IMR-90 (cell line): ENCODE measurements at regions not wholly inside any gene's neighbourhood (a gene's known extent, or its start where the extent isn't known, plus 50 kb on each side); places are given as distances from the start of the nearest gene placed in this dataset.

Experiments
- ATAC-seq: fragments of 200-7000 bp; cut with Tn5 transposase; 2 replicates; pipeline ENCODE4 v1.9.1; 2020; ENCODE audit warnings: low read depth, mild to moderate bottlenecking, moderate library complexity
- BruUV-seq: library from RNA; stranded (reverse); fragments of 400-500 nt; replicated peaks from 2 replicates; lab custom pipeline; 2021; lab: Mats Ljungman, UMichigan
- CTCF ChIA-PET: fragments of 300-600 bp; formaldehyde crosslinking; extraction: SDS; loops from one replicate; lab custom pipeline; 2021; ENCODE audit warnings: antibody characterized with exemption; lab: Yijun Ruan, JAX
- POLR2A ChIA-PET: fragments of 300-600 bp; sonication (Branson Sonifier 250); formaldehyde crosslinking; loops from one replicate; lab custom pipeline; 2022; ENCODE audit warnings: antibody characterized with exemption; ENCODE audit not compliant: unreplicated experiment; lab: Charles Lee
- DNase-seq: peaks from one replicate; pipeline ENCODE4 v3.0.0; 2013
- H2AFZ ChIP-seq: replicated peaks from 2 replicates; pipeline ENCODE3; 2013; ENCODE audit warnings: low read length, mild to moderate bottlenecking; ENCODE audit not compliant: poor library complexity
- H2AK5ac ChIP-seq: 2 replicates; pipeline ENCODE4 v1.6.1; 2013; ENCODE audit warnings: low read depth, low read length, inconsistent platforms
- H2AK9ac ChIP-seq: replicated peaks from 2 replicates; pipeline ENCODE3; 2013; ENCODE audit warnings: mild to moderate bottlenecking, low read depth, low read length, moderate library complexity; ENCODE audit not compliant: poor library complexity
- H2BK120ac ChIP-seq: 2 replicates; pipeline ENCODE4 v1.6.1; 2013; ENCODE audit warnings: low read depth, low read length, inconsistent platforms
- H2BK15ac ChIP-seq: 3 replicates; pipeline ENCODE4 v1.6.1; 2013; ENCODE audit warnings: low read depth, low read length, inconsistent platforms
- H2BK20ac ChIP-seq: 2 replicates; pipeline ENCODE4 v1.6.1; 2013; ENCODE audit warnings: low read depth, mild to moderate bottlenecking, inconsistent platforms, low read length, moderate library complexity
- H2BK5ac ChIP-seq: 2 replicates; pipeline ENCODE4 v1.6.1; 2013; ENCODE audit warnings: mild to moderate bottlenecking, low read depth, low read length, inconsistent platforms; ENCODE audit not compliant: poor library complexity, severe bottlenecking
- H3K14ac ChIP-seq: replicated peaks from 2 replicates; pipeline ENCODE4 v1.6.1; 2013; ENCODE audit warnings: low read depth, low read length, inconsistent platforms
- H3K18ac ChIP-seq: 2 replicates; pipeline ENCODE4 v1.6.1; 2013; ENCODE audit warnings: low read depth, low read length, control low read depth
- H3K23ac ChIP-seq: 2 replicates; pipeline ENCODE4 v1.6.1; 2013; ENCODE audit warnings: low read depth, low read length, inconsistent platforms
- H3K27ac ChIP-seq: 2 replicates; pipeline ENCODE4 v1.5.1; 2013; ENCODE audit warnings: mild to moderate bottlenecking, control low read depth, low read length; ENCODE audit not compliant: insufficient read depth
- H3K27me3 ChIP-seq: 2 replicates; pipeline ENCODE4 v1.6.1; 2013; ENCODE audit warnings: low read length; ENCODE audit not compliant: control insufficient read depth, insufficient read depth
- H3K36me3 ChIP-seq: 2 replicates; pipeline ENCODE4 v1.6.1; 2013; ENCODE audit warnings: low read length, mixed read lengths; ENCODE audit not compliant: control insufficient read depth, insufficient read depth
- H3K4ac ChIP-seq: 2 replicates; pipeline ENCODE4 v1.6.1; 2013; ENCODE audit warnings: low read depth, low read length, inconsistent platforms
- H3K4me1 ChIP-seq: 2 replicates; pipeline ENCODE4 v1.6.1; 2013; ENCODE audit warnings: low read length, mixed read lengths; ENCODE audit not compliant: control insufficient read depth, insufficient read depth
- H3K4me2 ChIP-seq: 2 replicates; pipeline ENCODE4 v1.6.1; 2013; ENCODE audit warnings: low read depth, mild to moderate bottlenecking, control low read depth, low read length, moderate library complexity
- H3K4me3 ChIP-seq: 2 replicates; pipeline ENCODE4 v1.5.1; 2013; ENCODE audit warnings: low read depth, mild to moderate bottlenecking, control low read depth, low read length, moderate library complexity; ENCODE audit not compliant: insufficient read depth
- H3K56ac ChIP-seq: 2 replicates; pipeline ENCODE4 v1.6.1; 2013; ENCODE audit warnings: low read length, inconsistent platforms; ENCODE audit not compliant: insufficient read depth; ENCODE audit errors: extremely low read depth
- H3K79me1 ChIP-seq, 2 experiments: 2 replicates each; pipeline ENCODE4 v1.6.1; 2013; ENCODE audit warnings: low read length in 2 of 2, inconsistent platforms in 1 of 2, low read depth in 1 of 2
- H3K9ac ChIP-seq: 2 replicates; pipeline ENCODE4 v1.6.1; 2013; ENCODE audit warnings: low read depth, low read length, control low read depth
- H3K9me1 ChIP-seq: 2 replicates; pipeline ENCODE4 v1.6.1; 2013; ENCODE audit warnings: low read length, inconsistent platforms; ENCODE audit not compliant: insufficient read depth
- H3K9me3 ChIP-seq: 2 replicates; pipeline ENCODE4 v1.6.1; 2013; ENCODE audit warnings: low read length; ENCODE audit not compliant: control insufficient read depth, insufficient read depth
- H4K20me1 ChIP-seq: 2 replicates; pipeline ENCODE4 v1.6.1; 2013; ENCODE audit warnings: low read length, inconsistent platforms; ENCODE audit not compliant: insufficient read depth
- H4K5ac ChIP-seq: 2 replicates; pipeline ENCODE4 v1.6.1; 2013; ENCODE audit warnings: mild to moderate bottlenecking, low read depth, low read length, control low read depth
- H4K8ac ChIP-seq, 2 experiments: 2 replicates each; pipeline ENCODE4 v1.6.1; 2013; ENCODE audit warnings: low read depth in 2 of 2, low read length in 2 of 2, control low read depth in 1 of 2, inconsistent platforms in 1 of 2
- H4K91ac ChIP-seq: 2 replicates; pipeline ENCODE4 v1.6.1; 2013; ENCODE audit warnings: low read depth, low read length, inconsistent platforms; ENCODE audit not compliant: insufficient read depth
- CHD1 ChIP-seq: IDR thresholded peaks from 2 replicates; pipeline ENCODE4 v1.6.1; 2012; ENCODE audit warnings: low read depth, low read length, improper control_type of control experiment
- ELK1 ChIP-seq: fragments of 150-350 bp; IDR thresholded peaks from 2 replicates; pipeline ENCODE4 v1.6.1; 2016; ENCODE audit warnings: low read depth, mild to moderate bottlenecking, low read length, moderate library complexity, borderline replicate concordance
- POLR2A ChIP-seq: IDR thresholded peaks from 2 replicates; pipeline ENCODE4 v1.6.1; 2012; ENCODE audit warnings: mild to moderate bottlenecking, low read depth, low read length
- RFX5 ChIP-seq: IDR thresholded peaks from 2 replicates; pipeline ENCODE4 v1.8.0; 2012; ENCODE audit warnings: low read depth, mild to moderate bottlenecking, low read length, moderate library complexity
- WGBS, 2 experiments: methylation state at CpG; one replicate each; pipeline versions ENCODE4 v1.1.5 to v1.1.7; 2013; ENCODE audit warnings: missing lambda C conversion rate in 2 of 2; ENCODE audit not compliant: insufficient read length in 1 of 2; ENCODE audit errors: extremely low coverage in 2 of 2; 5-methylcytosine and 5-hydroxymethylcytosine counted together
- dilution Hi-C: fragments of 300-500 bp; cut with HindIII; formaldehyde crosslinking; loops from one replicate; pipeline ENCODE4 v1.14.3; 2018; ENCODE audit warnings: low sequenced_read_pairs; ENCODE audit not compliant: unreplicated experiment
- in situ Hi-C: fragments of 300-500 bp; cut with MboI; formaldehyde crosslinking; loops from 3 replicates; pipeline ENCODE4 v1.14.3; 2019; ENCODE audit warnings: low sequenced_read_pairs, inconsistent platforms, mixed read lengths
- intact Hi-C: fragments of 100-400 bp; cut with micrococcal nuclease; formaldehyde crosslinking; loops from 2 replicates; pipeline ENCODE4 v1.10.0; 2022
- TF ChIP-seq, protein P1 (sequence below): conservative IDR thresholded peaks from 2 replicates; pipeline ENCODE4 v1.5.1; 2012; ENCODE audit warnings: mild to moderate bottlenecking, low read depth, low read length, improper control_type of control experiment

GRCh38 chr18:42274488-42275137 lies 319.6 kb downstream of the PIK3C3 start:
- Histone ChIP-seq H2BK20ac (no peak overlapping the region), H2AK9ac (no peak overlapping the region), H3K4me3 (no peak overlapping the region), H3K4me2 (no peak overlapping the region), H2AK5ac (no peak overlapping the region), H4K5ac (no peak overlapping the region), H3K14ac (no peak overlapping the region), H4K8ac (no peak overlapping the region), H3K27me3 (no peaks in the 10 kb centered on the region), H2AFZ (no peak overlapping the region), H3K9me1 (no peaks in the 10 kb centered on the region), H3K18ac (no peak overlapping the region), H3K56ac (no peak overlapping the region), H2BK120ac (no peak overlapping the region), H2BK5ac (no peak overlapping the region), H3K27ac (no peak overlapping the region), H3K4ac (no peak overlapping the region), H3K4me1 (no peaks in the 10 kb centered on the region), H3K9ac (no peak overlapping the region), H3K9me3 (no peaks in the 10 kb centered on the region), H2BK15ac (no peak overlapping the region), H3K36me3 (no peaks in the 10 kb centered on the region), H4K91ac (no peak overlapping the region), H3K23ac (no peak overlapping the region), H4K20me1 (no peaks in the 10 kb centered on the region), H3K79me1 (no peaks in the 10 kb centered on the region)
- intact Hi-C loops (loop anchor here (5.0 kb wide), 1 partner anchor 162 kb away; no protein-coding TSS in a partner anchor), in situ Hi-C loops (no loop called here), dilution Hi-C loops (no loop called here)
- DNase-seq (peak; percentile 10), ATAC-seq (no peak)
- ChIA-PET POLR2A (no interaction called here), CTCF (interaction anchor here (0.5 to 1.9 kb wide), 2 partner anchors 160 to 1728 kb away, joined by 3 to 8 read pairs; no protein-coding TSS in a partner anchor)
- WGBS, 2 experiments: no CpG with 5 or more reads among the region's 1 CpG
- TF ChIP-seq POLR2A (no peak), CHD1 (no peak), RFX5 (no peak), ELK1 (no peak)
- TF ChIP-seq, protein P1, sequence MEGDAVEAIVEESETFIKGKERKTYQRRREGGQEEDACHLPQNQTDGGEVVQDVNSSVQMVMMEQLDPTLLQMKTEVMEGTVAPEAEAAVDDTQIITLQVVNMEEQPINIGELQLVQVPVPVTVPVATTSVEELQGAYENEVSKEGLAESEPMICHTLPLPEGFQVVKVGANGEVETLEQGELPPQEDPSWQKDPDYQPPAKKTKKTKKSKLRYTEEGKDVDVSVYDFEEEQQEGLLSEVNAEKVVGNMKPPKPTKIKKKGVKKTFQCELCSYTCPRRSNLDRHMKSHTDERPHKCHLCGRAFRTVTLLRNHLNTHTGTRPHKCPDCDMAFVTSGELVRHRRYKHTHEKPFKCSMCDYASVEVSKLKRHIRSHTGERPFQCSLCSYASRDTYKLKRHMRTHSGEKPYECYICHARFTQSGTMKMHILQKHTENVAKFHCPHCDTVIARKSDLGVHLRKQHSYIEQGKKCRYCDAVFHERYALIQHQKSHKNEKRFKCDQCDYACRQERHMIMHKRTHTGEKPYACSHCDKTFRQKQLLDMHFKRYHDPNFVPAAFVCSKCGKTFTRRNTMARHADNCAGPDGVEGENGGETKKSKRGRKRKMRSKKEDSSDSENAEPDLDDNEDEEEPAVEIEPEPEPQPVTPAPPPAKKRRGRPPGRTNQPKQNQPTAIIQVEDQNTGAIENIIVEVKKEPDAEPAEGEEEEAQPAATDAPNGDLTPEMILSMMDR: 0 out of 2 replicates have a peak, but pooled peaks have one; percentile 9
- no TSS peak for BruUV-seq
